Activated CD8-positive, alpha-beta memory T cell treated with anti-CD3 and anti-CD28 coated beads, Interleukin-2, amount 50 U/mL, for 4 hours (primary cell): ENCODE measurements at regions not wholly inside any gene's neighbourhood (a gene's known extent, or its start where the extent isn't known, plus 50 kb on each side); places are given as distances from the start of the nearest gene placed in this dataset.
"Not testable (repeated sequence)": the region's sequence is repeated elsewhere in the genome, so short reads cannot be mapped to it uniquely, and the experiment has no call there.

Experiments used
- DNase-seq: peaks from one replicate; pipeline ENCODE4 v3.0.0-alpha.2; 2020

DNA sequence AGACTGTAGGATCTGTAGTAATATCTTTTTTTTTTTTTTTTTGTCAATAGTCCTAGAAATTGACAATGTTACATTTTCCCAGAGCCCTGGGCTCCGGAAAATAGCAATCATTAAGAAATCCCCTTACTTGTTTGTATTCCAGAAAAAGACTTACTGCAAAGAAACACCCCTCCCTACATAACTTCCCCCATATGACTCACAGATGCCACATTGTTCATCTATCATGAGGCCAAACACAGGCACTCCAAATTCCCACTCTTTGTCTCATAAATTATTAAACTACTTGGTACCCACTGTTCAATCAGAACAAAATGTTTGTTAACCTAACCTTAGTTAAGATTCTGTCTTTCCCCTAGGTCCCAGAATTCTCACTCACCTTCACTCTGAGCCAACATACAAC lies 53.5 kb downstream of the TEX51 start:
- DNase-seq, result no peak

DNA sequence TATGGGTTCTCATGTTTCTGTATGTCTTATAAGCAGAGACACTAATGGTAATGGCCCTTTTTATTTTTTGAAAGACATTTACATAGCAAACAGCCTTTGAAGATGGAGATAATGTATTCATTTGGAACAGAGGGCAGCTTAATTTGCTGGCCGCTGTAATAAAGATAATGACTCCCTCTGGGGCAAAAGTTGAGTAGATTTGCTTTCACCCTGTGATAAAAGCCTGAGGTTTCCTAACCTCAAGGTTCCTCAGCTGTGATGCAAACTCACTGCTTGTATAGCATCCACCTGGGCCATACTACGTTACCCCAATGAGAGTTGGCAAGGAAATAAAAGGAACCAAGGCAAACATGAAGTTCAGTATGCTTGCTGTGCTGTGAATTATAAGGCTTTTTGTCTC lies 54.8 kb downstream of the TEX51 start:
- DNase-seq, result no peak

GRCh38 chr2:126954831-126955230 lies 56.1 kb downstream of the TEX51 start:
- no peak for DNase-seq

GRCh38 chr2:126956773-126957172 lies 58.1 kb downstream of the TEX51 start:
- not testable (repeated sequence) for DNase-seq

- no peak for DNase-seq
Measured at GRCh38 chr2:126963390-126963789, 64.7 kb downstream of the TEX51 start.

DNA sequence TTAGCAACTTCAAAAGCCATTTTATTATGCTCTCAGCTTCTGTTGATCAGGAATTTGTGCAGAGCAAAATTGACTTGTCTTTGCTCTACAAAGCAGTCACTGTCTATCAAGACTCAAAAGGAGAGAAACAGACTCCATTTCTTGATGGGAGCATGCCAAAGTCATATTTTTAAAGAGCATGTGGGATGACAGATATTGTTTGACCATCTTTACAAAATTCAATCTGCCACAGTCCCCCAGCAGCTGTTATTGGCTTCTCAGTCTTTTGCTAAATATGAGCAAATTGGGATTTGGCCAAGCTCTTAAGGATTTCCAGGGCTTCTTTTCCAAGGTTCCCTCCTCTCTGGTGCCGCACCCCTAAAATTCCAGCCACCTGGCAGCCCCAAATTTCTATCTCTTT lies 67.9 kb downstream of the TEX51 start:
- no peak for DNase-seq

DNA sequence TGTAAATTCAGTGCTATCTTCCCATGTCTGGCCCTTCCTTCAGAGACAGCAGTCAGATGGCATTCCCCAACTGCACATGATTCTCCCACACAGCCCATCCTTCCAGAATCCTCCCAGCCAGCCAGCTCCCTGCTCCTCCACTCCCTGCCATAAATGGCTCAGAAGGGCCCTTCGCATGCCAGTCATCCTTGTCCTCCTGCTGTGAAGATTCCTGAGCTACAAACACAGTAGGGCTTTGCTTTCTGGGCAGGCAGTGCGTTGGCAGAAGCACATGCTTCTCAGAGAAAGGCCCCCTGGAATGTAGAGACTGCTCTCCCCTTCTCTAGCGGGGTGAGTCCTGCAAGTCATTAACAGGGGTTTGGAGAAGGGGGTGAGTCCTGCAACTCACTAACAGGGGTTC lies 71.9 kb downstream of the TEX51 start:
- no peak for DNase-seq

DNA sequence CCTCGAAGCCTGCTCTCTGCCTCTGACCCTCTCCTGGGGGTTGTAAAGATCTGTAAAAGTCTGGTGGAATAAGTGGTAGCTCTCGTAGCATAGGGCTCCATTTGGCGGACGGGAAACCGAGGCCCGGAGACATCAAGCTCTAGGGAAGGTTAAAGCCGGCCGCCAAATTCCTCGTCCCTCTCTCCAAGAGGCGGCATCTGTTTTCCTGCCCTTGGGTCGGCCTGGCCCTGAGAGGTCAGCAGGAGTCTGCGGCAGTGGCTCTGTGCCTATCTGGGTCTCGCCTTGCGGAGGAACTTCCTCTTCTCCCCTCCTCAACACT lies 72.4 kb downstream of the TEX51 start:
- no peak for DNase-seq

DNA sequence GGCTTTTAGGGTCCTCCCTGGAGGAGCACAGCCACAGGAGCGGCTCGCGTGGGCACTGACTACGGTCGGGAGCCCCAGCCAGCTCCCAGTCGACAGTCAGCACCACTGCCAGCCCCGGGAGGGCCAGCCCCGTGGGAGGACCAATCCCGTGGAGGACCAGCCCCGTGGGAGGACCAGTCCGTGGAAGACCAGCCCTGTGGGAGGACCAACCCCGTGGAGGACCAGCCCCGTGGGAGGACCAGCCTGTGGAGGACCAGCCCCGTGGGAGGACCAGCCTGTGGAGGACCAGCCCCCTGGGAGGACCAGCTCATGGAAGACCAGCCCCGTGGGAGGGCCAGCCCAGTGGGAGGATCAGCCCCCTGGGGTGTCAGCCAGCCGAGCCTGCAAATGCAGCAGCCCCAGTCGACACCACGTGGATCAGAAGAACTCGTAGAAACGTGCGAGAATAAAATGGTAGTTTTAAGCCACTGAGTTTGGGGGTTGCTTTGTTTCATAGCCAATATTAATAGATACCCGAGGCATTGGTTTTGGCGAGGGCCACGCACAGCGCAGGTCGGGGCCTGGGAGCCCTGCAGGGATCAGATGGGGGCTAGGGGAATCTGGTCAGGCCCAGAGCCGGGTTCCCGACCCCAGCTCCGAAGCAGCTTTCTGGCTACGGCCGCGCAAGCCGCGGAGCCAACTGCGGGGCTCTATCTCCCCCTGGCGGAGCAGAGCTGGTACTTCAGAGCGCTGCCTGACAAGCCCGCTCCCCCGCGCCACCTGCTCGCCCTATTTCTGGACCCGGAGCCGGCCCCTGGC lies 73.0 kb downstream of the TEX51 start:
- DNase-seq, result peak; percentile 67

GRCh38 chr2:126972279-126972626 lies 73.6 kb downstream of the TEX51 start:
- no peak for DNase-seq

GRCh38 chr2:126973745-126974144 lies 75.1 kb downstream of the TEX51 start:
- no peak for DNase-seq

DNA sequence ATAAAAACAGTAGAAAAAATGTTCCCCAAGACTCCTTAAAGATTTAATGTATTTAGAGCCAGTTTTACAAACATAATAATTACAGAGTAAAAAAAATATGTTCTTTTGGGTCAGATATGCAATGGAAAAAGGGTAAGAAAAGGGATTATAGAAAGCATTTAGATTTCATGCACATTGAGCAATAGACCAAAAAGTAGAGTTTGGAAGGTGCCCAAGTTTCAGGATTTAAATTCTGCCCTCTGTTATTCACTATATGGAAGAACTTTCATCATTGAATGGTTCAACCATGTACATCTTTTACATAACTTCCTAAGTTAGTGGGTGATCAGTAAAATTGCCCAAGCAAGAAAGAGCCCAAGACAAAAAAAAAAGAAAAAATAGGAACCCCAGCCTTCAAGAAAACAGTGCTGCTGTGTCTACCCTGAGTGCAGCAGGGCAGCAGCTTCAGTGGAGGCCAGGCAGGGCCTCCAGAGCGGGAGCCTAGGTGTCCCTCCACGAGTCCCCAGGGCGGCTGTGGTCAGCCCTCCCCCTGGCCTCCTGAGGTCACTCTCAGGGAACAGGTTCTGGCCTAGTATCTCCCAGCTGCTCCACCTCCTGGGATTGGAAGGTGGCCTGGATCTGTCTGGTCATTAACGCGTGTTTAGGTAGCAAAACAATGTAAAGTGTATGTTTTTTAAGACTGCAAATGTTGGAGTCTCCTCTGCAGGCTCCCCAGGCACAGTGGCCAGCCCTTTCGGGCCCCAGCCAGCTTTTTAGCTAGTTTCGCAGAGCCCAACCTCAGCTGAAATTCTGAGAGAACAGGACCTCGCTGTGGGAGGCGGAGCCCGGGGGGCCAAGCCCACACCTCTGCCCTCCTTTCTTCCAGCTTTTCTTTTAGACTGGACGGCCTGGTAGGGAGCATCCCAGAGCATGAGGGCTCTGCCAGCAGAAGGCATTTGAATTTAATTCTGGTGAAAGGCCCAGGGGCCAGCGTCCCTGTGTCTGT lies 77.3 kb downstream of the TEX51 start:
- no peak for DNase-seq

DNA sequence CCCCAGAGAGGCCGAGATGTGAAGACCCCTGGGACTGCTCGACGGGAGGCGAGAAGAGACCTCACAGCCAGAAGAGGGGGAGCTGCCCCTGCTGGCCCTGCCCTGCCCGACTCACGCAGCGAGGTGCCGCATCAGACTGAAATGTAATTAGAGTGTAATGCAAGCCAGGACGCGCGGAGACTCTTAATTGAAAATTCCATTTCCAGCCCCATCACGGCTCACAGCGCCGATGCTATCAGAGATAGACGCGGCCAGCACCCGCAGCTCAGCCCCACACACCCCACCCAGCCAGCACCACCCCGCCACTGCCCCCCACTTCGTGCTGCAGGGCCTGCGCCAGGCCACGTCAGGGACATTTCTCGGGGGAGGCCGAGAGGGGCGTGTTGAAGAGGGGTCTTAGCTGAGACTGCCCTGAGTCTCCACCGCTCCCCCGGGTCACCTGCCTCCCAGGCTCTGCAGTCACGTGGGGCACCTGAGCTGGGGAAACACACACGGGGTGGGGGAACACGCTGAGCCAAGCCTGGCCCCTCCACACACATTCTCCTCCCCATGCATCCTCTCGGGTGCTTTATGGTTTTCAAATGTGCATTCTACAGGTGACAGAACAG lies 78.1 kb downstream of the TEX51 start:
- DNase-seq, result no peak

DNA sequence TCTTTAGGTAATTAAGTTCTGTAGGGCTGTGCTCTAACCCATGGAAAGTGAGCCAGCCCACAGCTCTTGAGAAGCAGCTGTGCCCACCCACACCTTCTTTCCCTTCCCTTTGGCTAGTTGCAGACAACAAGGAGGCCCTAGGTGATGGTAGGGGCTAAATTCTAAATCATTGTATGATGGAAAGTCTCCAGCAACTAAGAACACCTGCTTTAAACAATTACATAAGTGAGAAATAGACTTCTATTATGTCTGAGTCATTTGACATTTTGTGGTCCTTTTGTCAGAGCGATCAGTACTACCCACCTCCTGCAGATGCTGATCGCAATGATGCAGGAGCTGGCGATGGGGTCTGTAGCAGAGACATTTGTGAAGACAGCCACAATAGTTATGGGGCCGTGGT lies 79.6 kb downstream of the TEX51 start:
- no peak for DNase-seq

- DNase-seq, result no peak
Measured at GRCh38 chr2:126979039-126980003, 80.6 kb downstream of the TEX51 start.

- no peak for DNase-seq
Measured at GRCh38 chr2:126981476-126981875, 82.8 kb downstream of the TEX51 start.

DNA sequence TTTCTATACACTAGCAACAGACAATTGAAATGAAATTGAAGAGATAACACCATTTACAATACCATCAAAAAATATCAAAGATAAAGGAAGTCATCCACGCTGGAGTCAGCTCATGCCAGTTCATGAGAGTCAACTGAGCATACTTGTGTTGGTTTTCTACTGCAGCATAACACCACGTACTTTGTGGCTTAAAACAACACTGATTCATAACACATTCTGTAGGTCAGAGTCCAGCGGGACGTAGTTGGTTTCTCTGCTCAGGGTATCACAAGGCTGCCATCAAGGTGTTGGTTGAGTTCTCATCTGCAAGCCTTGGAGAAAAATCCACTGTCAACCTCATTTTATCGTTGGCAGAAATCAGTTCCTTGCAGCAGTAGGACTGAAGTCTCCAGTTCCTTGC lies 84.2 kb downstream of the TEX51 start:
- no peak for DNase-seq

DNA sequence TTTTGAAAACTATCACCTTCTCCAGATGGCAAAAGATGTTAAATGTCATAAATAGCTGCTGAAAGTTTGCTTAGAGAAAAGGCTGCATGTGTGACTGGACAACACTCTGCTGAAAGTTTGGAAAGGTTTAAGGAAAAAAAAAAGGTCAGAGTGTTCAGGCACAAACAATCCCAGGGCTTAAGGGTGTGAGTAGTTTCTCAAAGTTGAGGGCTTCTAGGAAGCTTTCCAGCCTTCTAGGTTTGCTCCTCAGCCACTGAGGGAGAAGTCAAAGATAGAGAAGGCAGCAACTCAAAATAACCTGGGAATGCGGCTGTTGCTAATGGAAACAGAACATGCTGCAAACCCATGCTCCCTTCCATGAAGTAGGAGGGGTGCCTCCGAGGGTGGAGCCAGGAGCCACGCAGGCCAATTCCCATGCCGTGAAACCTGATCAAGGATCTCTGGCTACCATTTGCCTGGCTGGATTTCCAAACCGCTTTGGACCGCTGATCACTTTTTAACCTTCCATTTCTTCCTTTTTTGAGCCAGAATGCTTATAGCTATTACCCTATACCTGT lies 88.0 kb downstream of the TEX51 start:
- DNase-seq, result no peak

DNA sequence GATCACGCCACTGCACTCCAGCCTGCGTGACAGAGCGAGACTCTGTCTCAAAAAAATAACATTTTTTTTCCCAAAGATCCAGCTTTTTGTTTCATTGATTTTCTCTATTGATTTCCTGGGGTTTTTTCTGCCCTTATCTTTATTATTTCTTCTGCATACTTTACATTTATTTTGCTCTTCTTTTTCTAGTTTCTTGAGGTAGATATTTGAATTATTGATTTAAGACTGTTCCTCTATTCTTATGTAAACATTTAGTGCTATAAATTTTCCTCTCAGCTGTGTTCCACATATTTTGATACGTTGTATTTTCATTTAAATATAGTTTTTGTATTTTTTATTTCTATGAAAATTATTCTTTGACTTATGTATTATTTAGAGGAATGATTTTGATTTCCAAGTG lies 89.8 kb downstream of the TEX51 start:
- no peak for DNase-seq

- DNase-seq, result not testable (repeated sequence)
Measured at GRCh38 chr2:126989064-126989463, 90.4 kb downstream of the TEX51 start.

- DNase-seq, result no peak
Measured at GRCh38 chr2:126990200-126990599, 91.5 kb downstream of the TEX51 start.
